HepG2 (cell line): ENCODE measurements at regions not wholly inside any gene's neighbourhood (a gene's known extent, or its start where the extent isn't known, plus 50 kb on each side); places are given as distances from the start of the nearest gene placed in this dataset.

Experiments used
- ATAC-seq: fragments of 200-7000 bp; cut with Tn5 transposase; 3 replicates; pipeline ENCODE4 v1.9.1; 2020; ENCODE audit warnings: mild to moderate bottlenecking, moderate library complexity
- BruUV-seq: library from RNA; stranded (reverse); fragments of 400-500 nt; replicated peaks from 2 replicates; lab custom pipeline; 2021; lab: Mats Ljungman, UMichigan
- CTCF ChIA-PET: fragments of 300-600 bp; formaldehyde crosslinking; extraction: SDS; loops from one replicate; lab custom pipeline; 2021; ENCODE audit warnings: low total read pairs, inconsistent platforms, low intra/inter-chr PET ratio; lab: Yijun Ruan, JAX
- POLR2A ChIA-PET: fragments of 350-600 bp; sonication (Branson Sonifier 250); formaldehyde crosslinking; loops from one replicate; lab custom pipeline; 2020; ENCODE audit warnings: antibody characterized with exemption, inconsistent platforms; lab: Yijun Ruan, JAX
- DNase-seq: peaks from one replicate; pipeline ENCODE4 v3.0.0-alpha.2; 2015; ENCODE audit warnings: low spot score
- FAIRE-seq: peaks from 3 replicates; lab custom pipeline; 2011; peaks lifted over from hg19 to GRCh38; lab: Jason Lieb, UNC
- H2AFZ ChIP-seq: one replicate; pipeline ENCODE4 v1.6.1; 2011; ENCODE audit warnings: low read length, inconsistent platforms
- H3K27ac ChIP-seq: fragments of 300-600 bp; 3 replicates; pipeline ENCODE4 v1.8.0; 2011; ENCODE audit warnings: mixed run types, mild to moderate bottlenecking, mixed read lengths, low read length, inconsistent platforms; ENCODE audit not compliant: insufficient read depth; ENCODE audit errors: extremely low read length
- H3K27me3 ChIP-seq, 2 experiments: fragments of 200-600 bp in 1 of 2; 2 replicates in 1 of 2; 3 replicates in 1 of 2; pipeline versions ENCODE4 v1.6.0 to v1.8.0; 2011; ENCODE audit warnings: low read length in 2 of 2, mild to moderate bottlenecking in 2 of 2, moderate library complexity in 2 of 2, inconsistent platforms in 1 of 2; ENCODE audit not compliant: insufficient read depth in 2 of 2, control insufficient read depth in 1 of 2
- H3K36me3 ChIP-seq, 2 experiments: fragments of 200-600 bp in 1 of 2; replicated peaks in 1 of 2; 2 replicates in 1 of 2; 3 replicates in 1 of 2; pipeline versions ENCODE4 v1.5.1 to v1.8.0; 2011; ENCODE audit warnings: low read length in 2 of 2, inconsistent platforms in 1 of 2; ENCODE audit not compliant: insufficient read depth in 2 of 2, control insufficient read depth in 1 of 2
- H3K4me1 ChIP-seq: 2 replicates; pipeline ENCODE4 v1.5.1; 2012; ENCODE audit warnings: low read length, inconsistent platforms; ENCODE audit not compliant: insufficient read depth
- H3K4me2 ChIP-seq: 2 replicates; pipeline ENCODE4 v1.6.0; 2011; ENCODE audit warnings: low read depth, low read length, inconsistent platforms
- H3K4me3 ChIP-seq, 3 experiments: fragments of 200-600 bp in 1 of 3; sonication (generic), shearing (Covaris generic) in 1 of 3; replicated peaks in 1 of 3; 2 replicates each; pipeline ENCODE4 v1.5.1; 2011 to 2016; ENCODE audit warnings: low read length in 3 of 3, inconsistent platforms in 2 of 3, low read depth in 2 of 3, mild to moderate bottlenecking in 2 of 3, control low read depth in 1 of 3, mixed read lengths in 1 of 3; ENCODE audit not compliant: insufficient read depth in 1 of 3
- H3K79me2 ChIP-seq: one replicate; pipeline ENCODE4 v1.6.1; 2011; ENCODE audit warnings: low read length, inconsistent platforms; ENCODE audit not compliant: insufficient read depth
- H3K9ac ChIP-seq: 2 replicates; pipeline ENCODE4 v1.6.0; 2011; ENCODE audit warnings: mild to moderate bottlenecking, low read depth, low read length, inconsistent platforms; ENCODE audit not compliant: insufficient read depth
- H3K9me3 ChIP-seq: 2 replicates; pipeline ENCODE4 v1.5.1; 2012; ENCODE audit warnings: mild to moderate bottlenecking, low read length
- H4K20me1 ChIP-seq: 2 replicates; pipeline ENCODE4 v1.6.0; 2011; ENCODE audit warnings: inconsistent platforms, mild to moderate bottlenecking, low read length, moderate library complexity; ENCODE audit not compliant: insufficient read depth
- MED13 ChIP-seq: sonication (generic); formaldehyde crosslinking; IDR thresholded peaks from 2 replicates; pipeline ENCODE4 v1.5.0; 2020; ENCODE audit warnings: missing genetic modification reagents
- RAD51 ChIP-seq: fragments of 450-650 bp; IDR thresholded peaks from 2 replicates; pipeline ENCODE4 v1.6.1; 2016; ENCODE audit warnings: borderline replicate concordance
- ZNF331 ChIP-seq: sonication (generic); formaldehyde crosslinking; IDR thresholded peaks from 2 replicates; pipeline ENCODE4 v1.4.0; 2020; ENCODE audit warnings: missing genetic modification reagents
- WGBS: methylation state at CpG from one replicate; pipeline ENCODE4 v1.1.6; 2017; ENCODE audit warnings: low lambda C conversion rate; 5-methylcytosine and 5-hydroxymethylcytosine counted together
- in situ Hi-C: cut with HindIII; loops from 2 replicates; pipeline ENCODE4 v1.10.0; 2017; ENCODE audit warnings: low pct_unique_long_range_greater_than_20kb; ENCODE audit not compliant: extremely low pct_ligation_motif_present
- intact Hi-C: fragments of 100-400 bp; cut with micrococcal nuclease; formaldehyde crosslinking; loops from one replicate; pipeline ENCODE4 v1.10.0; 2022; ENCODE audit not compliant: unreplicated experiment
- TF ChIP-seq, protein P1 (sequence below): sonication (generic); formaldehyde crosslinking; IDR thresholded peaks from 2 replicates; pipeline ENCODE4 v1.4.0; 2020; ENCODE audit warnings: mild to moderate bottlenecking, missing genetic modification reagents

GRCh38 chr2:109707281-109708147, 86.6 kb upstream of the RGPD5 start:
- Histone ChIP-seq H3K9me3 (no peaks in the 10 kb centered on the region), H3K9ac (no peak overlapping the region), H3K4me3 (no peak overlapping the region), H3K27ac (no peak overlapping the region), H3K27me3 (no peaks in the 10 kb centered on the region), H3K4me1 (peaks cover 31% of the 10 kb centered on the region), H3K79me2 (no peaks in the 10 kb centered on the region), H2AFZ (no peak overlapping the region), H3K36me3 (no peaks in the 10 kb centered on the region), H4K20me1 (no peaks in the 10 kb centered on the region), H3K4me2 (no peak overlapping the region)
- in situ Hi-C loops: no loop called here
- intact Hi-C loops: no loop called here
- 72% methylated on average over 9 of the region's 9 CpGs for WGBS
- ATAC-seq: no peak
- ChIA-PET CTCF (no interaction called here), POLR2A (interaction anchor here (0.8 to 1.2 kb wide), 2 partner anchors 9 to 62 kb away, joined by 3 read pairs; no protein-coding TSS in a partner anchor)
- no peak for DNase-seq
- no TSS peak for BruUV-seq
- FAIRE-seq: no peak
- TF ChIP-seq RAD51 (no peak), MED13 (CRISPR knock-in tag) (no peak), ZNF331 (CRISPR knock-in tag) (peak; percentile 86)
- TF ChIP-seq, protein P1, sequence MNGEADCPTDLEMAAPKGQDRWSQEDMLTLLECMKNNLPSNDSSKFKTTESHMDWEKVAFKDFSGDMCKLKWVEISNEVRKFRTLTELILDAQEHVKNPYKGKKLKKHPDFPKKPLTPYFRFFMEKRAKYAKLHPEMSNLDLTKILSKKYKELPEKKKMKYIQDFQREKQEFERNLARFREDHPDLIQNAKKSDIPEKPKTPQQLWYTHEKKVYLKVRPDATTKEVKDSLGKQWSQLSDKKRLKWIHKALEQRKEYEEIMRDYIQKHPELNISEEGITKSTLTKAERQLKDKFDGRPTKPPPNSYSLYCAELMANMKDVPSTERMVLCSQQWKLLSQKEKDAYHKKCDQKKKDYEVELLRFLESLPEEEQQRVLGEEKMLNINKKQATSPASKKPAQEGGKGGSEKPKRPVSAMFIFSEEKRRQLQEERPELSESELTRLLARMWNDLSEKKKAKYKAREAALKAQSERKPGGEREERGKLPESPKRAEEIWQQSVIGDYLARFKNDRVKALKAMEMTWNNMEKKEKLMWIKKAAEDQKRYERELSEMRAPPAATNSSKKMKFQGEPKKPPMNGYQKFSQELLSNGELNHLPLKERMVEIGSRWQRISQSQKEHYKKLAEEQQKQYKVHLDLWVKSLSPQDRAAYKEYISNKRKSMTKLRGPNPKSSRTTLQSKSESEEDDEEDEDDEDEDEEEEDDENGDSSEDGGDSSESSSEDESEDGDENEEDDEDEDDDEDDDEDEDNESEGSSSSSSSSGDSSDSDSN: no peak
